ENCODE measurements at regions not wholly inside any gene's neighbourhood (a gene's known extent, or its start where the extent isn't known, plus 50 kb on each side); places are given as distances from the start of the nearest gene placed in this dataset.

DNA sequence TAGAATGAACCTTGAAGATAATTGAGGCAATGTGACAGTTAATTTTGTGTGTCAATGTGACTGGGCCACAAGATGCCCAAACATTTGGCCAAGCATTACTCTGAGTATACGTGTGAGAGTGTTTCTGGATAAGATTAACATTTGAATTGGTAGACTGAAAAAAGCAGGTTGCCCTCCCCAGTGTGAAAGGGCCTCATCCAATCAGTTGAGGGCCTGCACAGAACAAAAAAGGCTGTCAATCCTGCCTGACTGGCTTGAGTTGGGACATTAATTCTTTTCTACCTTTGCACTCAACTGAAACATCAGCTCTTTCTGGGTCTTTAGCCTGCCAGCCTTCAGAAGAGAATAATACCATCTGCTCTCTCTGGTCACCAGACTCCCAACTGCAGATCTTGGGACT, 56.6 kb upstream of the PDE1C start:
- no peak for DNase-seq

Data from inflammatory macrophage treated with lipopolysaccharide for 1 hour (primary cell).